Caco-2 (cell line): ENCODE measurements at regions not wholly inside any gene's neighbourhood (a gene's known extent, or its start where the extent isn't known, plus 50 kb on each side); places are given as distances from the start of the nearest gene placed in this dataset.

Experiments
- BruUV-seq: library from RNA; stranded (reverse); fragments of 400-500 nt; replicated peaks from 2 replicates; lab custom pipeline; 2021; lab: Mats Ljungman, UMichigan
- CTCF ChIA-PET: fragments of 300-600 bp; sonication (Branson Sonifier 250); formaldehyde crosslinking; loops from one replicate; lab custom pipeline; 2022; ENCODE audit warnings: antibody characterized with exemption; lab: Charles Lee
- POLR2A ChIA-PET: fragments of 300-600 bp; sonication (Branson Sonifier 250); formaldehyde crosslinking; loops from one replicate; lab custom pipeline; 2022; ENCODE audit warnings: antibody characterized with exemption; lab: Charles Lee
- DNase-seq, 2 experiments: peaks; one replicate each; pipeline versions ENCODE4 v3.0.0 to v3.0.0-alpha.2; 2020 to 2022
- H3K27me3 ChIP-seq: replicated peaks from 2 replicates; pipeline ENCODE4 v1.6.0; 2011; ENCODE audit warnings: low read length; ENCODE audit not compliant: control insufficient read depth, insufficient read depth
- H3K36me3 ChIP-seq: 2 replicates; pipeline ENCODE4 v1.5.1; 2011; ENCODE audit warnings: low read length; ENCODE audit not compliant: control insufficient read depth, insufficient read depth
- H3K4me1 ChIP-seq: fragments of 250-450 bp; sonication (Bioruptor Pico); 2 replicates; pipeline ENCODE4 v1.5.1; 2020; ENCODE audit warnings: mild to moderate bottlenecking
- H3K4me3 ChIP-seq: 2 replicates; pipeline ENCODE4 v1.5.1; 2011; ENCODE audit warnings: low read depth, mild to moderate bottlenecking, control low read depth, low read length
- H3K9me3 ChIP-seq: fragments of 250-450 bp; sonication (Bioruptor Pico); 2 replicates; pipeline ENCODE4 v1.5.1; 2020; ENCODE audit warnings: mild to moderate bottlenecking, moderate library complexity
- H3K27ac Mint-ChIP-seq: one replicate; pipeline ENCODE4 v1.8.0; 2022; ENCODE audit warnings: mixed read lengths; ENCODE audit not compliant: unreplicated experiment
- H3K27me3 Mint-ChIP-seq: one replicate; pipeline ENCODE4 v1.8.0; 2022; ENCODE audit warnings: mixed read lengths; ENCODE audit not compliant: insufficient read depth, unreplicated experiment
- H3K36me3 Mint-ChIP-seq: one replicate; pipeline ENCODE4 v1.8.0; 2022; ENCODE audit warnings: mild to moderate bottlenecking, mixed read lengths; ENCODE audit not compliant: insufficient read depth, unreplicated experiment
- H3K4me1 Mint-ChIP-seq: one replicate; pipeline ENCODE4 v1.8.0; 2022; ENCODE audit warnings: low read depth, mixed read lengths; ENCODE audit not compliant: unreplicated experiment
- H3K4me3 Mint-ChIP-seq: one replicate; pipeline ENCODE4 v1.8.0; 2022; ENCODE audit warnings: mild to moderate bottlenecking, moderate library complexity, mixed read lengths; ENCODE audit not compliant: unreplicated experiment
- H3K9me3 Mint-ChIP-seq: one replicate; pipeline ENCODE4 v1.8.0; 2022; ENCODE audit warnings: mixed read lengths; ENCODE audit not compliant: unreplicated experiment
- intact Hi-C: fragments of 100-400 bp; cut with micrococcal nuclease; formaldehyde crosslinking; loops from one replicate; pipeline ENCODE4 v1.10.0; 2022; ENCODE audit not compliant: unreplicated experiment
- TF ChIP-seq, protein P1 (sequence below), 2 experiments: fragments of 200-600 bp in 1 of 2; IDR thresholded peaks; 1 replicate in 1 of 2; 2 replicates in 1 of 2; pipeline versions ENCODE4 v1.5.1 to v1.8.0; 2011 to 2022; ENCODE audit warnings: antibody characterized with exemption in 1 of 2, control low read depth in 1 of 2, inconsistent platforms in 1 of 2, low read depth in 1 of 2, low read length in 1 of 2, mild to moderate bottlenecking in 1 of 2, moderate library complexity in 1 of 2; ENCODE audit not compliant: insufficient read depth in 1 of 2, severe bottlenecking in 1 of 2, unreplicated experiment in 1 of 2

DNA sequence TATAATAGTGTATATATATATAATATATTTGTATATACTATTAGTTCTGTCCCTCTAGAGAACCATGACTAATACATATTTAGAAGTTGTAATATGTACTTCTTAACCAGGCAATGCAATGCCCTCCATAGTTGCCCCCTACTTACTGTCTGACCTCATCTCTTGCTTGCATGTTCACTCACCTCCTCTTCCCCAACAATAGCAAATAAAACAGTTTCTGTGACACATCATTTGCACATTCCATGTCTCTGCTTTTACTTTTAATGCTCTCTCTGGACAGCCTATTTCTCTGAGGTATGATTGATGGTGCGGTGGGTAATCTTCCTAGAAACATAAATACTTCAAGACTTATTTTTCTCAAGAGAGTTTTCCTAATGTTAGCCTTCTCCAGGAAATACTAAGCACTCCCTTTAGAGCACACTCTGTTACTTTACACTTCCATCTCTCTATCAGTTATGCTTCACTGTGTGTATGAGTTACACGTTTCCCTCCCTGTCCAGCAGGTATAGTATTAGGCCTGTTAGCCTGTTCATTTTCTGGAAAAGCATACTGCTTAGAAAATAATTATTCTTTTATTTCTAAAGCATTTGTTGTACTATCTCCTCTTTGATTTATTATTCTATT, 295.6 kb upstream of the LRATD1 start:
- Mint-ChIP-seq H3K4me3 (no peak overlapping the region), H3K27ac (no peak overlapping the region), H3K36me3 (no peaks in the 10 kb centered on the region), H3K27me3 (no peaks in the 10 kb centered on the region), H3K4me1 (no peaks in the 10 kb centered on the region), H3K9me3 (no peaks in the 10 kb centered on the region)
- Histone ChIP-seq H3K27me3 (no peaks in the 10 kb centered on the region), H3K9me3 (peaks cover 2% of the 10 kb centered on the region; the same call in 1 of the 2 replicates), H3K4me3 (no peak overlapping the region), H3K4me1 (no peaks in the 10 kb centered on the region), H3K36me3 (no peaks in the 10 kb centered on the region)
- no TSS peak for BruUV-seq
- POLR2A ChIA-PET = no interaction called here
- CTCF ChIA-PET = no interaction called here
- no peak for DNase-seq
- TF ChIP-seq, protein P1, sequence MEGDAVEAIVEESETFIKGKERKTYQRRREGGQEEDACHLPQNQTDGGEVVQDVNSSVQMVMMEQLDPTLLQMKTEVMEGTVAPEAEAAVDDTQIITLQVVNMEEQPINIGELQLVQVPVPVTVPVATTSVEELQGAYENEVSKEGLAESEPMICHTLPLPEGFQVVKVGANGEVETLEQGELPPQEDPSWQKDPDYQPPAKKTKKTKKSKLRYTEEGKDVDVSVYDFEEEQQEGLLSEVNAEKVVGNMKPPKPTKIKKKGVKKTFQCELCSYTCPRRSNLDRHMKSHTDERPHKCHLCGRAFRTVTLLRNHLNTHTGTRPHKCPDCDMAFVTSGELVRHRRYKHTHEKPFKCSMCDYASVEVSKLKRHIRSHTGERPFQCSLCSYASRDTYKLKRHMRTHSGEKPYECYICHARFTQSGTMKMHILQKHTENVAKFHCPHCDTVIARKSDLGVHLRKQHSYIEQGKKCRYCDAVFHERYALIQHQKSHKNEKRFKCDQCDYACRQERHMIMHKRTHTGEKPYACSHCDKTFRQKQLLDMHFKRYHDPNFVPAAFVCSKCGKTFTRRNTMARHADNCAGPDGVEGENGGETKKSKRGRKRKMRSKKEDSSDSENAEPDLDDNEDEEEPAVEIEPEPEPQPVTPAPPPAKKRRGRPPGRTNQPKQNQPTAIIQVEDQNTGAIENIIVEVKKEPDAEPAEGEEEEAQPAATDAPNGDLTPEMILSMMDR (IDR thresholded peaks at IDR 0.05; ENCODE audit: insufficient read depth in 1 of 2, low read depth in 1 of 2, low read length in 1 of 2, severe bottlenecking in 1 of 2, unreplicated experiment in 1 of 2) = no peak
- intact Hi-C loops = no loop called here

DNA sequence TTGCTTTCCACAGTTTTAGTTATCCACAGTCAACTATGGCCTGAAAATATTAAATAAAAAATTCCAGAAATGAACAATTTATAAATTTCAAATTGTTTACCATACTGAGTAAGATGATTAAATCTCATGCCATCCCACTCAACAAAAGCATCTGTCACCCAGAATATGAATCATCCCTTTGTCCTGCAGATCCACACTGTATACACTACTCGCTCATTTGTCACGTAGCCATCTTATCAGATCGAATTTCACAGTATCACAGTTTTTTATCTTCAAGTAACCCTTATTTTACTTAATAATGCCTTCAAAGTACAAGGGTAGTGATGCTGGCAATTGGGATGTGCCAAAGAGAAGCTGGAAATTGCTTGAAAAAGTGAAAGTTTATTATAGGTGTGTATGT, 291.8 kb upstream of the LRATD1 start:
- no peaks in the 10 kb centered on the region for H3K27me3 ChIP-seq
- BruUV-seq = no TSS peak

DNA sequence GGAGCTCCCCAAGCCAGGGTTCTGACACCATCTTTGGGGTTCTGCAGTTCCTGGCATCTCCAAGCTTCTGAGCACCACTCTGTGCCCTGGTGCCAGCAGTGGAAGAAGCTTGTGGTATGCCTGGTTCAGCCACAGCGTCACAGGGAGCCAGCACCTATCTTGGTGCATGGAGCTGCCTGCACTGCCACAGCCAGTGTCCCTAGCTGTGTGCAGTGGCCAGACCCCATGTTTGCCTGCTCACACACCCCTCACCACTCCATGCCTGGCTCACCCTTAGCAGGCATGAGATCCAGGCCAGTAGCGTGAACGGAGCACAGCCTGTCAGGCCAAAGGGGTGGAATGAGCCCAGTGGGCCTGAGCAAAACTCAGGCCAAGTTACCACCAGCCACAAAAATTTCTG, 290.2 kb upstream of the LRATD1 start:
- DNase-seq = no peak
- TF ChIP-seq, protein P1 (IDR thresholded peaks at IDR 0.05; ENCODE audit: insufficient read depth in 1 of 2, low read depth in 1 of 2, low read length in 1 of 2, severe bottlenecking in 1 of 2, unreplicated experiment in 1 of 2) = no peak
- no peaks in the 10 kb centered on the region for H3K9me3 Mint-ChIP-seq
- no peaks in the 10 kb centered on the region for H3K4me1 Mint-ChIP-seq
- no peak overlapping the region for H3K4me3 Mint-ChIP-seq
- Histone ChIP-seq H3K4me1 (no peaks in the 10 kb centered on the region), H3K9me3 (peaks cover 2% of the 10 kb centered on the region; the same call in 1 of the 2 replicates), H3K4me3 (no peak overlapping the region), H3K27me3 (no peaks in the 10 kb centered on the region), H3K36me3 (no peaks in the 10 kb centered on the region)
- intact Hi-C loops = no loop called here
- ChIA-PET CTCF (no interaction called here), POLR2A (no interaction called here)
- no peaks in the 10 kb centered on the region for H3K27me3 Mint-ChIP-seq
- no peak overlapping the region for H3K27ac Mint-ChIP-seq
- no TSS peak for BruUV-seq
- H3K36me3 Mint-ChIP-seq = no peaks in the 10 kb centered on the region

More for the DNA sequence above, 291.8 kb upstream of the LRATD1 start:
- no peak overlapping the region for H3K4me3 Mint-ChIP-seq
- CTCF ChIA-PET = no interaction called here
- no peaks in the 10 kb centered on the region for H3K27me3 Mint-ChIP-seq
- Histone ChIP-seq H3K4me1 (no peaks in the 10 kb centered on the region), H3K4me3 (no peak overlapping the region), H3K9me3 (peaks cover 2% of the 10 kb centered on the region; the same call in 1 of the 2 replicates), H3K36me3 (no peaks in the 10 kb centered on the region)
- H3K4me1 Mint-ChIP-seq = no peaks in the 10 kb centered on the region
- intact Hi-C loops = no loop called here
- DNase-seq = no peak
- TF ChIP-seq, protein P1 (IDR thresholded peaks at IDR 0.05; ENCODE audit: insufficient read depth in 1 of 2, low read depth in 1 of 2, low read length in 1 of 2, severe bottlenecking in 1 of 2, unreplicated experiment in 1 of 2) = no peak
- no peaks in the 10 kb centered on the region for H3K9me3 Mint-ChIP-seq
- no peak overlapping the region for H3K27ac Mint-ChIP-seq
- H3K36me3 Mint-ChIP-seq = no peaks in the 10 kb centered on the region
- POLR2A ChIA-PET = no interaction called here
